Renal cortex interstitium (tissue), 11 donors: ENCODE measurements at regions not wholly inside any gene's neighbourhood (a gene's known extent, or its start where the extent isn't known, plus 50 kb on each side); places are given as distances from the start of the nearest gene placed in this dataset.

ENCODE experiments used
- DNase-seq, 11 donors: peaks; one replicate each; pipeline ENCODE4 v3.0.0-alpha.2; 2013; ENCODE audit warnings: low read depth in 9 of 11, low spot score in 4 of 11; ENCODE audit errors: extremely low read depth in 1 of 11

GRCh38 chr6:91031581-91031980 is 444.7 kb upstream of the MAP3K7 start:
- DNase-seq: no peak

GRCh38 chr6:91029211-91029610 is 442.3 kb upstream of the MAP3K7 start:
- DNase-seq: peak in 4 of 11 donors; percentile 4 to 29 (median 23)

GRCh38 chr6:91023529-91023928 is 436.7 kb upstream of the MAP3K7 start:
- DNase-seq: no peak

- no peak for DNase-seq
Observed at GRCh38 chr6:91020744-91021143, 433.9 kb upstream of the MAP3K7 start.

- DNase-seq: no peak
Observed at GRCh38 chr6:91018586-91018985, 431.7 kb upstream of the MAP3K7 start.

- no peak for DNase-seq
Observed at GRCh38 chr6:91013511-91013910, 426.6 kb upstream of the MAP3K7 start.

- DNase-seq: no peak
Observed at GRCh38 chr6:90997076-90997475, 410.2 kb upstream of the MAP3K7 start.

GRCh38 chr6:90993770-90994169 is 406.9 kb upstream of the MAP3K7 start:
- DNase-seq: no peak

GRCh38 chr6:90989763-90990162 is 402.9 kb upstream of the MAP3K7 start:
- DNase-seq: no peak

- DNase-seq: no peak
Observed at GRCh38 chr6:90984066-90984465, 397.2 kb upstream of the MAP3K7 start.

- no peak for DNase-seq
Observed at GRCh38 chr6:90983462-90983861, 396.6 kb upstream of the MAP3K7 start.

- DNase-seq: no peak
Observed at GRCh38 chr6:90982581-90982980, 395.7 kb upstream of the MAP3K7 start.

GRCh38 chr6:90982051-90982450 is 395.2 kb upstream of the MAP3K7 start:
- no peak for DNase-seq

GRCh38 chr6:90978046-90978445 is 391.2 kb upstream of the MAP3K7 start:
- no peak for DNase-seq

- DNase-seq: no peak
Observed at GRCh38 chr6:90977513-90977912, 390.6 kb upstream of the MAP3K7 start.

GRCh38 chr6:90976341-90976740 is 389.5 kb upstream of the MAP3K7 start:
- no peak for DNase-seq

GRCh38 chr6:90975741-90976140 is 388.9 kb upstream of the MAP3K7 start:
- no peak for DNase-seq

GRCh38 chr6:90973188-90973587 is 386.3 kb upstream of the MAP3K7 start:
- no peak for DNase-seq

- no peak for DNase-seq
Observed at GRCh38 chr6:90970672-90971071, 383.8 kb upstream of the MAP3K7 start.

GRCh38 chr6:90967471-90967870 is 380.6 kb upstream of the MAP3K7 start:
- DNase-seq: no peak

- no peak for DNase-seq
Observed at GRCh38 chr6:90960324-90960723, 373.5 kb upstream of the MAP3K7 start.

GRCh38 chr6:90955246-90955645 is 368.4 kb upstream of the MAP3K7 start:
- DNase-seq: no peak
